ENCODE measurements at regions not wholly inside any gene's neighbourhood (a gene's known extent, or its start where the extent isn't known, plus 50 kb on each side); places are given as distances from the start of the nearest gene placed in this dataset.

- Histone ChIP-seq H3K36me3 (ENCODE audit: control insufficient read depth in 1 of 2, insufficient read depth in 2 of 2, low read length in 2 of 2) (no peaks in the 10 kb centered on the region), H4K20me1 (ENCODE audit: insufficient read depth) (no peaks in the 10 kb centered on the region), H3K9ac (ENCODE audit: low read length) (no peak overlapping the region), H3K9me3 (ENCODE audit: control insufficient read depth in 1 of 2, insufficient read depth in 1 of 2, low read depth in 1 of 2, low read length in 2 of 2) (no peaks in the 10 kb centered on the region), H2AFZ (ENCODE audit: low read depth, low read length, poor library complexity, severe bottlenecking) (no peak overlapping the region), H3K27ac (ENCODE audit: low read depth, low read length) (no peak overlapping the region), H3K79me2 (ENCODE audit: insufficient read depth, low read length) (no peaks in the 10 kb centered on the region), H3K27me3 (ENCODE audit: insufficient read depth, low read length) (no peaks in the 10 kb centered on the region), H3K4me2 (ENCODE audit: low read length) (no peak overlapping the region), H3K4me1 (ENCODE audit: control insufficient read depth in 1 of 2, insufficient read depth in 2 of 2, low read length in 2 of 2) (no peaks in the 10 kb centered on the region; a peak in 2 of 4 replicates), H3K4me3 (replicated peaks in 1 of 2; ENCODE audit: low read depth in 1 of 2, low read length in 2 of 2) (no peak overlapping the region), H3K9me2 (ENCODE audit: insufficient read depth) (no peaks in the 10 kb centered on the region)
- intact Hi-C loops (cut with micrococcal nuclease): loop anchor here (10.0 kb wide), 1 partner anchor 389 kb away; no protein-coding TSS in a partner anchor
- DNase-seq (ENCODE audit: low read depth, low spot score): no peak
- ChIA-PET RAD21 (ENCODE audit: low non-redundant PET in 1 of 2, low total read pairs in 2 of 2, uncharacterized antibody in 2 of 2, unreplicated experiment in 2 of 2) (no interaction called here), CTCF (no interaction called here), POLR2A (no interaction called here)
- TF ChIP-seq ELF1 (IDR thresholded peaks at IDR 0.05; ENCODE audit: borderline replicate concordance, low read depth) (no peak), CTCF (IDR thresholded peaks at IDR 0.05 in 2 of 3, conservative IDR thresholded peaks at IDR 0.05 in 1 of 3; ENCODE audit: borderline replicate concordance in 1 of 3, insufficient read depth in 1 of 3, low read depth in 2 of 3, low read length in 2 of 3) (no peak), SRF (IDR thresholded peaks at IDR 0.05; ENCODE audit: low read depth) (no peak), REST (IDR thresholded peaks at IDR 0.05; ENCODE audit: low read depth) (no peak), CEBPB (IDR thresholded peaks at IDR 0.05; ENCODE audit: low read depth) (no peak), TCF7L2 (IDR thresholded peaks at IDR 0.05; ENCODE audit: borderline replicate concordance, extremely low read depth, insufficient read depth, insufficient read length) (no peak), SP1 (IDR thresholded peaks at IDR 0.05; ENCODE audit: low read depth) (no peak), CBX3 (IDR thresholded peaks at IDR 0.05; ENCODE audit: low read depth) (no peak), EZH2phosphoT487 (IDR thresholded peaks at IDR 0.05; ENCODE audit: borderline replicate concordance) (no peak)
- BruUV-seq (replicated peaks): no TSS peak
- no peak for ATAC-seq
Measured at GRCh38 chr14:96745500-96746051, 51.6 kb upstream of the VRK1 start.
